ENCODE measurements at regions not wholly inside any gene's neighbourhood (a gene's known extent, or its start where the extent isn't known, plus 50 kb on each side); places are given as distances from the start of the nearest gene placed in this dataset.

- H3K79me2 ChIP-seq, result no peaks in the 10 kb centered on the region
- no peaks in the 10 kb centered on the region for H3K36me3 ChIP-seq (replicated peaks; ENCODE audit: insufficient read depth, low read depth)
- no peak overlapping the region for H3K4me3 ChIP-seq
- H3K4me2 ChIP-seq, result no peak overlapping the region
- no peaks in the 10 kb centered on the region for H4K20me1 ChIP-seq (ENCODE audit: insufficient read depth, poor library complexity, severe bottlenecking)
- H3K9me2 ChIP-seq (replicated peaks; ENCODE audit: insufficient read depth), result no peaks in the 10 kb centered on the region
- no peaks in the 10 kb centered on the region for H3K4me1 ChIP-seq (ENCODE audit: insufficient read depth)
- H3K27me3 ChIP-seq, result no peaks in the 10 kb centered on the region
- 100% methylated on average over 1 of the region's 1 CpG for WGBS (ENCODE audit: low lambda C conversion rate, missing lambda C conversion rate)
- no peak overlapping the region for H2AFZ ChIP-seq
- H3K27ac ChIP-seq, result no peak overlapping the region
- H3K9me3 ChIP-seq (ENCODE audit: low read depth), result no peaks in the 10 kb centered on the region
- no peak for DNase-seq (ENCODE audit: low spot score)
- no peak for TF ChIP-seq CTCF (IDR thresholded peaks at IDR 0.05; ENCODE audit: poor library complexity)
- no peak for TF ChIP-seq EZH2 (IDR thresholded peaks at IDR 0.05; ENCODE audit: borderline replicate concordance)
- no peak for TF ChIP-seq EZH2phosphoT487 (IDR thresholded peaks at IDR 0.05; ENCODE audit: low read depth, severe bottlenecking, unreplicated experiment)
Observed at GRCh38 chr5:67496051-67496450, 299.5 kb upstream of the CD180 start.

- no peaks in the 10 kb centered on the region for H3K9me2 ChIP-seq (replicated peaks; ENCODE audit: insufficient read depth)
- H3K9me3 ChIP-seq (ENCODE audit: low read depth), result no peaks in the 10 kb centered on the region
- WGBS (ENCODE audit: low lambda C conversion rate, missing lambda C conversion rate), result 100% methylated on average over 3 of the region's 3 CpGs
- no peaks in the 10 kb centered on the region for H3K79me2 ChIP-seq
- H3K27ac ChIP-seq, result no peak overlapping the region
- no peak for TF ChIP-seq CTCF (IDR thresholded peaks at IDR 0.05; ENCODE audit: poor library complexity)
- TF ChIP-seq EZH2 (IDR thresholded peaks at IDR 0.05; ENCODE audit: borderline replicate concordance), result no peak
- no peak for TF ChIP-seq EZH2phosphoT487 (IDR thresholded peaks at IDR 0.05; ENCODE audit: low read depth, severe bottlenecking, unreplicated experiment)
- no peaks in the 10 kb centered on the region for H3K4me1 ChIP-seq (ENCODE audit: insufficient read depth)
- H3K4me2 ChIP-seq, result no peak overlapping the region
- no peaks in the 10 kb centered on the region for H3K36me3 ChIP-seq (replicated peaks; ENCODE audit: insufficient read depth, low read depth)
- no peak overlapping the region for H2AFZ ChIP-seq
- H4K20me1 ChIP-seq (ENCODE audit: insufficient read depth, poor library complexity, severe bottlenecking), result no peaks in the 10 kb centered on the region
- no peak overlapping the region for H3K4me3 ChIP-seq
- no peaks in the 10 kb centered on the region for H3K27me3 ChIP-seq
- no peak for DNase-seq (ENCODE audit: low spot score)
Observed at GRCh38 chr5:67495072-67495471, 298.5 kb upstream of the CD180 start.

- Histone ChIP-seq H4K20me1 (ENCODE audit: insufficient read depth, poor library complexity, severe bottlenecking) (no peaks in the 10 kb centered on the region), H3K4me2 (no peak overlapping the region), H3K27me3 (no peaks in the 10 kb centered on the region), H3K4me1 (ENCODE audit: insufficient read depth) (no peaks in the 10 kb centered on the region), H3K79me2 (no peaks in the 10 kb centered on the region), H3K9me3 (ENCODE audit: low read depth) (no peaks in the 10 kb centered on the region), H3K4me3 (no peak overlapping the region), H2AFZ (no peak overlapping the region), H3K27ac (no peak overlapping the region), H3K9me2 (replicated peaks; ENCODE audit: insufficient read depth) (no peaks in the 10 kb centered on the region), H3K36me3 (replicated peaks; ENCODE audit: insufficient read depth, low read depth) (no peaks in the 10 kb centered on the region)
- no peak for DNase-seq (ENCODE audit: low spot score)
- WGBS (ENCODE audit: low lambda C conversion rate, missing lambda C conversion rate), result 92% methylated on average over 14 of the region's 14 CpGs
- no peak for TF ChIP-seq EZH2phosphoT487 (IDR thresholded peaks at IDR 0.05; ENCODE audit: low read depth, severe bottlenecking, unreplicated experiment)
- no peak for TF ChIP-seq EZH2 (IDR thresholded peaks at IDR 0.05; ENCODE audit: borderline replicate concordance)
- TF ChIP-seq CTCF (IDR thresholded peaks at IDR 0.05; ENCODE audit: poor library complexity), result no peak
Observed at GRCh38 chr5:67494186-67494855, 297.7 kb upstream of the CD180 start.

Data from hepatocyte (in vitro differentiated cells).